ENCODE measurements at regions not wholly inside any gene's neighbourhood (a gene's known extent, or its start where the extent isn't known, plus 50 kb on each side); places are given as distances from the start of the nearest gene placed in this dataset.

DNA sequence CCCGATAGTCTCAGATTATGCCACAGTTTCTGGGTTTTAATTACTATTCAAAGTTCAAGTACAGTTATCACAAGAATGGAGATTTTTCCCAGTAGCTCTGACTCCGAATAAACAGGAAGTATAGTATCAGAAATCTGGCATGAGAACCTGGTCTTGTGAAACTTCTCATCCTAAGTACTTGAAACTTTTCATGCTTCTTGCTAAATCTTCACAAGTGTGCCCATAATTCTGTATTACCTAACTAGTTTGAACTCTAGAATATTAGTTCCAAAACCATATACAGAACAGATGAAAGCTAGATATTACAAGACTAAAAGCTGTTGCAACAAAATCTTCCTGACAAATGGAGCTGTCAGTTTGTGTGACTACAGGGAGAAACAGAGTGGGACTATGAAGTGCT, 70.5 kb upstream of the CSNK1A1L start:
- TF ChIP-seq SP1 (IDR thresholded peaks at IDR 0.05) (no peak), HDGF (IDR thresholded peaks at IDR 0.05; ENCODE audit: borderline replicate concordance) (no peak), L3MBTL2 (conservative IDR thresholded peaks at IDR 0.05) (no peak), ELF4 (IDR thresholded peaks at IDR 0.05) (no peak), FOXA1 (IDR thresholded peaks at IDR 0.05) (no peak), TARDBP (IDR thresholded peaks at IDR 0.05) (no peak), LEF1 (IDR thresholded peaks at IDR 0.05; ENCODE audit: borderline replicate concordance) (no peak), FOXM1 (IDR thresholded peaks at IDR 0.05; ENCODE audit: borderline replicate concordance) (no peak)

All from HEK293T (cell line).